PFSK-1 (cell line): ENCODE measurements at regions not wholly inside any gene's neighbourhood (a gene's known extent, or its start where the extent isn't known, plus 50 kb on each side); places are given as distances from the start of the nearest gene placed in this dataset.

Experiments
- FOXP2 ChIP-seq: optimal IDR thresholded peaks from 2 replicates; pipeline ENCODE3; 2011; ENCODE audit warnings: borderline replicate concordance, control low read depth, inconsistent platforms; ENCODE audit not compliant: insufficient read depth; ENCODE audit errors: extremely low read length, extremely low read depth
- POLR2AphosphoS5 ChIP-seq: IDR thresholded peaks from 2 replicates; pipeline ENCODE4 v1.6.1; 2012; ENCODE audit warnings: low read depth, mild to moderate bottlenecking, control low read depth, low read length, moderate library complexity
- REST ChIP-seq, 2 experiments: IDR thresholded peaks; 2 replicates each; pipeline versions ENCODE4 v1.6.1 to v1.8.0; 2011 to 2012; ENCODE audit warnings: low read depth in 2 of 2, low read length in 2 of 2, control low read depth in 1 of 2, inconsistent platforms in 1 of 2, mild to moderate bottlenecking in 1 of 2, moderate library complexity in 1 of 2; ENCODE audit not compliant: insufficient read depth in 1 of 2
- SIN3A ChIP-seq: IDR thresholded peaks from 2 replicates; pipeline ENCODE4 v1.6.1; 2012; ENCODE audit warnings: mild to moderate bottlenecking, low read length, moderate library complexity, borderline replicate concordance; ENCODE audit not compliant: insufficient read depth
- TAF1 ChIP-seq: IDR thresholded peaks from 2 replicates; pipeline ENCODE4 v1.6.1; 2012; ENCODE audit warnings: low read length, control low read depth, borderline replicate concordance; ENCODE audit not compliant: insufficient read depth

- TF ChIP-seq FOXP2 (no peak), SIN3A (no peak), POLR2AphosphoS5 (no peak)
Measured at GRCh38 chr22:49642331-49642730, 185.3 kb downstream of the BRD1 start.

- TF ChIP-seq SIN3A (no peak), TAF1 (no peak), FOXP2 (no peak), POLR2AphosphoS5 (no peak), REST (IDR thresholded peaks at IDR 0.05; ENCODE audit: insufficient read depth in 1 of 2, low read depth in 2 of 2, low read length in 2 of 2) (no peak)
Measured at GRCh38 chr22:49641770-49642313, 185.8 kb downstream of the BRD1 start.

GRCh38 chr22:49640366-49641095, 187.1 kb downstream of the BRD1 start:
- TF ChIP-seq FOXP2: no peak
- TF ChIP-seq TAF1: no peak
- TF ChIP-seq REST (IDR thresholded peaks at IDR 0.05; ENCODE audit: insufficient read depth in 1 of 2, low read depth in 2 of 2, low read length in 2 of 2): no peak
- no peak for TF ChIP-seq POLR2AphosphoS5
- TF ChIP-seq SIN3A: no peak

GRCh38 chr22:49639956-49640355, 187.7 kb downstream of the BRD1 start:
- no peak for TF ChIP-seq REST (IDR thresholded peaks at IDR 0.05; ENCODE audit: insufficient read depth in 1 of 2, low read depth in 2 of 2, low read length in 2 of 2)
- no peak for TF ChIP-seq TAF1
- TF ChIP-seq POLR2AphosphoS5: no peak
- TF ChIP-seq SIN3A: no peak
- no peak for TF ChIP-seq FOXP2

- no peak for TF ChIP-seq FOXP2
- TF ChIP-seq SIN3A: no peak
- no peak for TF ChIP-seq REST (IDR thresholded peaks at IDR 0.05; ENCODE audit: insufficient read depth in 1 of 2, low read depth in 2 of 2, low read length in 2 of 2)
- TF ChIP-seq POLR2AphosphoS5: no peak
Measured at GRCh38 chr22:49638788-49639187, 188.9 kb downstream of the BRD1 start.
